Cardiac septum (tissue), 1 donor: ENCODE measurements at regions not wholly inside any gene's neighbourhood (a gene's known extent, or its start where the extent isn't known, plus 50 kb on each side); places are given as distances from the start of the nearest gene placed in this dataset.

Source experiments
- DNase-seq: peaks from one replicate; pipeline ENCODE4 v3.0.0-alpha.2; 2020; ENCODE audit warnings: low spot score
- intact Hi-C: fragments of 100-400 bp; cut with DNase I; formaldehyde crosslinking; loops from one replicate; pipeline ENCODE4 v1.14.0; 2022
- donor health status: DM: no; HTN: no; CAD: no.

GRCh38 chr6:3603340-3604130, 146.7 kb upstream of the SLC22A23 start:
- intact Hi-C loops: no loop called here
- DNase-seq: no peak

GRCh38 chr6:3601570-3601969, 144.7 kb upstream of the SLC22A23 start:
- DNase-seq: no peak
- intact Hi-C loops: no loop called here

GRCh38 chr6:3597500-3598064, 140.7 kb upstream of the SLC22A23 start:
- no peak for DNase-seq
- intact Hi-C loops: no loop called here

- intact Hi-C loops: no loop called here
- no peak for DNase-seq
These were observed 139.9 kb upstream of the SLC22A23 start for GRCh38 chr6:3596766-3597165.

GRCh38 chr6:3594201-3594600, 137.4 kb upstream of the SLC22A23 start:
- intact Hi-C loops: no loop called here
- DNase-seq: no peak

- DNase-seq: no peak
- intact Hi-C loops: no loop called here
These were observed 136.3 kb upstream of the SLC22A23 start for GRCh38 chr6:3593161-3593560.

- no peak for DNase-seq
- intact Hi-C loops: no loop called here
These were observed 135.6 kb upstream of the SLC22A23 start for GRCh38 chr6:3592371-3592941.

GRCh38 chr6:3591970-3592369, 135.1 kb upstream of the SLC22A23 start:
- intact Hi-C loops: no loop called here
- no peak for DNase-seq

- DNase-seq: no peak
- intact Hi-C loops: no loop called here
These were observed 130.8 kb upstream of the SLC22A23 start for GRCh38 chr6:3587660-3588059.

- no peak for DNase-seq
- intact Hi-C loops: no loop called here
These were observed 128.6 kb upstream of the SLC22A23 start for GRCh38 chr6:3585320-3585935.

- DNase-seq: no peak
- intact Hi-C loops: no loop called here
These were observed 127.8 kb upstream of the SLC22A23 start for GRCh38 chr6:3584606-3585005.

- intact Hi-C loops: no loop called here
- DNase-seq: no peak
These were observed 124.6 kb upstream of the SLC22A23 start for GRCh38 chr6:3581469-3581868.

- intact Hi-C loops: no loop called here
- DNase-seq: no peak
These were observed 122.9 kb upstream of the SLC22A23 start for GRCh38 chr6:3579652-3580175.

- intact Hi-C loops: no loop called here
These were observed 122.1 kb upstream of the SLC22A23 start for GRCh38 chr6:3578981-3579380.

GRCh38 chr6:3577517-3577916, 120.7 kb upstream of the SLC22A23 start:
- no peak for DNase-seq
- intact Hi-C loops: no loop called here

More at GRCh38 chr6:3578981-3579380, 122.1 kb upstream of the SLC22A23 start:
- DNase-seq: no peak

- intact Hi-C loops: no loop called here
These were observed 118.9 kb upstream of the SLC22A23 start for GRCh38 chr6:3575701-3576100.

GRCh38 chr6:3575166-3575565, 118.3 kb upstream of the SLC22A23 start:
- intact Hi-C loops: no loop called here

More at GRCh38 chr6:3575701-3576100, 118.9 kb upstream of the SLC22A23 start:
- no peak for DNase-seq

GRCh38 chr6:3573670-3574069, 116.8 kb upstream of the SLC22A23 start:
- no peak for DNase-seq
- intact Hi-C loops: no loop called here

More at GRCh38 chr6:3575166-3575565, 118.3 kb upstream of the SLC22A23 start:
- no peak for DNase-seq

GRCh38 chr6:3571836-3572235, 115.0 kb upstream of the SLC22A23 start:
- DNase-seq: no peak
- intact Hi-C loops: no loop called here

- intact Hi-C loops: no loop called here
- DNase-seq: no peak
These were observed 114.4 kb upstream of the SLC22A23 start for GRCh38 chr6:3571250-3571681.
